GM10266 (cell line): ENCODE measurements at regions not wholly inside any gene's neighbourhood (a gene's known extent, or its start where the extent isn't known, plus 50 kb on each side); places are given as distances from the start of the nearest gene placed in this dataset.

Source experiments
- DNase-seq: peaks from one replicate; pipeline ENCODE4 v3.0.0; 2012; ENCODE audit errors: extremely low spot score
- CTCF ChIP-seq: IDR thresholded peaks from 2 replicates; pipeline ENCODE4 v1.5.1; 2012; ENCODE audit warnings: mild to moderate bottlenecking, low read depth; ENCODE audit not compliant: control insufficient read depth, insufficient read depth; ENCODE audit errors: missing control alignments

GRCh38 chr1:79310609-79311008 is 304.1 kb upstream of the ADGRL4 start:
- no peak for TF ChIP-seq CTCF
- no peak for DNase-seq

- DNase-seq: no peak
- TF ChIP-seq CTCF: no peak
These were observed 297.6 kb upstream of the ADGRL4 start for GRCh38 chr1:79304131-79304530.

DNA sequence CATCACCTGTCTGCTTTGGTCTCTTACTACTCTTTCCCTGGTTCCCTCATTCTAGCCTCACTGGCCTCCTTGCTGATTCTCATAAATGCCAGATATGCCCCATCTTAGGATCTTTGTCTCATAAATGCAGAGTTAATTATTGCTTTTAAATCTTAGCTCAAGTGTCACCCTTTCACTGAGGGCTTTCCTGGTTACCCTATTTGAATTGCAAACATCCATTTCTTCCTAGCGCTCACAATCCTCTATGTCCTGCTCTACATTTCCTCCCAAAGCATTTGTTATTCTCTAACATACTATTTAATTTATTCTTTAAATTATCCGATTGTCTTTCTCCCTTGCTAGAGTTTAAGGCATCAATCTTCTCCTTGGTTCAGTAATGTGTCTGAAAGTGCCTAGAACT is 296.5 kb upstream of the ADGRL4 start:
- no peak for DNase-seq
- no peak for TF ChIP-seq CTCF

- TF ChIP-seq CTCF: no peak
- DNase-seq: no peak
These were observed 295.9 kb upstream of the ADGRL4 start for GRCh38 chr1:79302380-79302930.

- TF ChIP-seq CTCF: no peak
- no peak for DNase-seq
These were observed 289.4 kb upstream of the ADGRL4 start for GRCh38 chr1:79295967-79296366.

- DNase-seq: no peak
- TF ChIP-seq CTCF: no peak
These were observed 287.1 kb upstream of the ADGRL4 start for GRCh38 chr1:79293611-79294010.

- no peak for TF ChIP-seq CTCF
- no peak for DNase-seq
These were observed 284.5 kb upstream of the ADGRL4 start for GRCh38 chr1:79290927-79291474.
